Brain microvascular endothelial cell (primary cell): ENCODE measurements at regions not wholly inside any gene's neighbourhood (a gene's known extent, or its start where the extent isn't known, plus 50 kb on each side); places are given as distances from the start of the nearest gene placed in this dataset.

ENCODE experiments used
- DNase-seq: peaks from one replicate; pipeline ENCODE4 v3.0.0-alpha.2; 2020
- H3K27ac ChIP-seq: fragments of 250-450 bp; sonication (Bioruptor Pico); 2 replicates; pipeline ENCODE4 v1.5.1; 2020; ENCODE audit warnings: mild to moderate bottlenecking, moderate library complexity
- H3K27me3 ChIP-seq: fragments of 250-450 bp; sonication (Bioruptor Pico); replicated peaks from 2 replicates; pipeline ENCODE4 v1.5.1; 2020; ENCODE audit warnings: mild to moderate bottlenecking
- H3K36me3 ChIP-seq: fragments of 250-450 bp; sonication (Bioruptor Pico); replicated peaks from 2 replicates; pipeline ENCODE4 v1.5.1; 2020; ENCODE audit warnings: mild to moderate bottlenecking
- H3K4me3 ChIP-seq: 2 replicates; pipeline ENCODE4 v1.5.1; 2011; ENCODE audit warnings: low read depth, mild to moderate bottlenecking, control low read depth, low read length, moderate library complexity
- CTCF ChIP-seq: IDR thresholded peaks from 2 replicates; pipeline ENCODE4 v1.5.1; 2011; ENCODE audit warnings: low read depth, mild to moderate bottlenecking, moderate library complexity, low read length, control low read depth, inconsistent platforms; ENCODE audit errors: missing control alignments
- in situ Hi-C: cut with HindIII; loops from 2 replicates; pipeline ENCODE4 v1.10.0; 2017; ENCODE audit warnings: low sequenced_read_pairs, low pct_ligation_motif_present

- Histone ChIP-seq H3K36me3 (no peaks in the 10 kb centered on the region), H3K27ac (no peak overlapping the region), H3K4me3 (no peak overlapping the region), H3K27me3 (no peaks in the 10 kb centered on the region)
- DNase-seq, result no peak
- TF ChIP-seq CTCF, result no peak
- in situ Hi-C loops, result no loop called here
Observed at GRCh38 chr12:90790747-90791146, 164.2 kb downstream of the CCER1 start.

- no peaks in the 10 kb centered on the region for H3K36me3 ChIP-seq
- no peak for TF ChIP-seq CTCF
- H3K27me3 ChIP-seq, result no peaks in the 10 kb centered on the region
- in situ Hi-C loops, result no loop called here
- H3K4me3 ChIP-seq, result no peak overlapping the region
- DNase-seq, result peak; percentile 43
- H3K27ac ChIP-seq, result no peak overlapping the region
Observed at GRCh38 chr12:90773491-90773890, 181.5 kb downstream of the CCER1 start.

- no peak overlapping the region for H3K27ac ChIP-seq
- H3K27me3 ChIP-seq, result no peaks in the 10 kb centered on the region
- TF ChIP-seq CTCF, result no peak
- no peak overlapping the region for H3K4me3 ChIP-seq
- no peaks in the 10 kb centered on the region for H3K36me3 ChIP-seq
- no peak for DNase-seq
- in situ Hi-C loops, result no loop called here
Observed at GRCh38 chr12:90770861-90771260, 184.1 kb downstream of the CCER1 start.

GRCh38 chr12:90757957-90758356 lies 197.0 kb downstream of the CCER1 start:
- no peak for TF ChIP-seq CTCF
- Histone ChIP-seq H3K4me3 (no peak overlapping the region), H3K36me3 (no peaks in the 10 kb centered on the region), H3K27ac (no peak overlapping the region), H3K27me3 (no peaks in the 10 kb centered on the region)
- DNase-seq, result no peak
- in situ Hi-C loops, result no loop called here

- DNase-seq, result no peak
- Histone ChIP-seq H3K36me3 (no peaks in the 10 kb centered on the region), H3K4me3 (no peak overlapping the region), H3K27me3 (no peaks in the 10 kb centered on the region), H3K27ac (no peak overlapping the region)
- in situ Hi-C loops, result no loop called here
- TF ChIP-seq CTCF, result no peak
Observed at GRCh38 chr12:90745211-90745610, 209.8 kb downstream of the CCER1 start.

- H3K4me3 ChIP-seq, result no peak overlapping the region
- no peak for DNase-seq
- H3K27me3 ChIP-seq, result no peaks in the 10 kb centered on the region
- H3K36me3 ChIP-seq, result no peaks in the 10 kb centered on the region
- in situ Hi-C loops, result no loop called here
- H3K27ac ChIP-seq, result no peak overlapping the region
- TF ChIP-seq CTCF, result no peak
Observed at GRCh38 chr12:90741611-90742010, 213.4 kb downstream of the CCER1 start.
